Sigmoid colon (tissue), 6 donors: ENCODE measurements at regions not wholly inside any gene's neighbourhood (a gene's known extent, or its start where the extent isn't known, plus 50 kb on each side); places are given as distances from the start of the nearest gene placed in this dataset.
"Not testable (repeated sequence)": the region's sequence is repeated elsewhere in the genome, so short reads cannot be mapped to it uniquely, and the experiment has no call there.

Experiments used
- DNase-seq: peaks from one replicate; pipeline ENCODE4 v3.0.0-alpha.2; 2019
- H3K27ac ChIP-seq, 4 donors: fragments of 200-600 bp; sonication (generic); one replicate each; pipeline ENCODE4 v1.5.1; 2016 to 2019; ENCODE audit warnings: mild to moderate bottlenecking in 1 of 4
- H3K27me3 ChIP-seq, 3 donors: fragments of 200-600 bp; sonication (generic); one replicate each; pipeline ENCODE4 v1.5.1; 2019; ENCODE audit warnings: mild to moderate bottlenecking in 1 of 3
- H3K36me3 ChIP-seq, 4 donors: fragments of 200-600 bp; sonication (generic); one replicate each; pipeline ENCODE4 v1.5.1; 2016 to 2019
- H3K4me1 ChIP-seq, 4 donors: fragments of 200-600 bp; sonication (generic); one replicate each; pipeline ENCODE4 v1.5.1; 2017 to 2019
- H3K4me3 ChIP-seq, 4 donors: fragments of 200-600 bp; sonication (generic); one replicate each; pipeline ENCODE4 v1.5.1; 2017 to 2019; ENCODE audit warnings: mild to moderate bottlenecking in 2 of 4, moderate library complexity in 1 of 4
- H3K9me3 ChIP-seq, 4 donors: fragments of 200-600 bp in 3 of 4; sonication (generic) in 3 of 4; one replicate each; pipeline versions ENCODE4 v1.5.1 to v1.6.1; 2013 to 2019
- CTCF ChIP-seq, 4 experiments: fragments of 450-650 bp in 3 of 4; fragments of 200-600 bp in 1 of 4; IDR thresholded peaks; one replicate each; pipeline ENCODE4 v1.5.1; 2016 to 2019; ENCODE audit warnings: antibody characterized with exemption in 4 of 4, mild to moderate bottlenecking in 3 of 4, moderate library complexity in 2 of 4
- EP300 ChIP-seq, 4 donors: sonication (generic); formaldehyde crosslinking; IDR thresholded peaks; one replicate each; pipeline ENCODE4 v1.6.1; 2017; ENCODE audit warnings: antibody characterized with exemption in 4 of 4
- POLR2A ChIP-seq, 2 donors: fragments of 450-650 bp; IDR thresholded peaks; one replicate each; pipeline ENCODE4 v1.6.1; 2016; ENCODE audit warnings: antibody characterized with exemption in 2 of 2, mild to moderate bottlenecking in 2 of 2, moderate library complexity in 2 of 2
- POLR2AphosphoS5 ChIP-seq, 4 donors: sonication (generic); formaldehyde crosslinking; IDR thresholded peaks; one replicate each; pipeline ENCODE4 v1.6.1; 2017; ENCODE audit warnings: antibody characterized with exemption in 4 of 4
- WGBS, 2 donors: extraction: QIAGEN DNeasy Blood & Tissue Kit; methylation state at CpG; one replicate each; pipeline ENCODE4 v1.1.7; 2013; 5-methylcytosine and 5-hydroxymethylcytosine counted together
- intact Hi-C: fragments of 100-400 bp; cut with DNase I; formaldehyde crosslinking; loops from one replicate; pipeline ENCODE4 v1.15.1; 2023
- donor health status: healthy with polysubstance abuse.
- donor health status: healthy.

DNA sequence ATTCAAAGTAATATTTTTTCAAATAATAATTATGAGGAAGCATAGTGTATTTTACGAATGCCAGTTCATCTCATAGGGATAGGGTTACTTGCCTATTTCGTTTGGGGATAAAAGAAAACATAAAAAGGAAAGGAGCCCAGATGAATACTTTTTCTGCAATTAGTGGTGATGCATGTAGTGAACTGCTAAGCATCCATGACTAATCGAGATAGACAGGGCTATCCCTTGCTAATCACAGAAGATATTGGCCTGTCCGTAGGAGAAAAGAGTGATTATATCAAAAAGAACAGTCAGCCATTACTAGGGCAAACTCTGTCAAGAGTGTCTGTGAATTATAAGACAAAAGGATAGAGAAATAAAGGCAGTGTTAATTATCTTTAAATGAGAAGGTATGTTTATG lies 746.1 kb downstream of the C4orf33 start:
- Histone ChIP-seq H3K27ac (no peak overlapping the region), H3K4me1 (peaks cover 0 to 3% (median 0%) of the 10 kb centered on the region in 4 donors), H3K4me3 (no peak overlapping the region), H3K27me3 (no peaks in the 10 kb centered on the region), H3K36me3 (no peaks in the 10 kb centered on the region), H3K9me3 (no peaks in the 10 kb centered on the region)
- no peak for DNase-seq
- TF ChIP-seq POLR2AphosphoS5 (IDR thresholded peaks at IDR 0.05) (no peak), EP300 (IDR thresholded peaks at IDR 0.05) (no peak), CTCF (IDR thresholded peaks at IDR 0.05) (no peak), POLR2A (IDR thresholded peaks at IDR 0.05) (no peak)
- 67 to 82% methylated on average over 4 of the region's 4 CpGs for WGBS, 2 donors
- intact Hi-C loops = no loop called here

- no peaks in the 10 kb centered on the region for H3K36me3 ChIP-seq
- no peaks in the 10 kb centered on the region for H3K4me1 ChIP-seq
- no peak overlapping the region for H3K4me3 ChIP-seq
- no peak for DNase-seq
- no peaks in the 10 kb centered on the region for H3K27me3 ChIP-seq
- H3K27ac ChIP-seq = no peak overlapping the region
- intact Hi-C loops = no loop called here
- no peaks in the 10 kb centered on the region for H3K9me3 ChIP-seq
- WGBS, 2 donors = 57 to 74% methylated on average over 4 of the region's 4 CpGs
- no peak for TF ChIP-seq POLR2A (IDR thresholded peaks at IDR 0.05)
- TF ChIP-seq CTCF (IDR thresholded peaks at IDR 0.05) = no peak
- TF ChIP-seq EP300 (IDR thresholded peaks at IDR 0.05) = no peak
- no peak for TF ChIP-seq POLR2AphosphoS5 (IDR thresholded peaks at IDR 0.05)
These were observed 756.5 kb downstream of the C4orf33 start for GRCh38 chr4:129852434-129852833.

GRCh38 chr4:129853685-129854467 lies 757.9 kb downstream of the C4orf33 start:
- H3K27ac ChIP-seq, H3K4me1 ChIP-seq, DNase-seq, intact Hi-C loops, H3K4me3 ChIP-seq, H3K36me3 ChIP-seq, H3K9me3 ChIP-seq, H3K27me3 ChIP-seq: not testable (repeated sequence)
- WGBS, 2 donors = 89 to 91% methylated on average over 27 of the region's 27 CpGs

GRCh38 chr4:129862461-129862860 lies 766.5 kb downstream of the C4orf33 start:
- WGBS, 2 donors = 82 to 86% methylated on average over 1 of the region's 1 CpG
- Histone ChIP-seq H3K9me3 (no peaks in the 10 kb centered on the region), H3K36me3 (no peaks in the 10 kb centered on the region), H3K4me3 (no peak overlapping the region), H3K27me3 (no peaks in the 10 kb centered on the region), H3K4me1 (no peaks in the 10 kb centered on the region), H3K27ac (no peak overlapping the region)
- DNase-seq = no peak
- TF ChIP-seq POLR2A (IDR thresholded peaks at IDR 0.05) (no peak), POLR2AphosphoS5 (IDR thresholded peaks at IDR 0.05) (no peak), EP300 (IDR thresholded peaks at IDR 0.05) (no peak), CTCF (IDR thresholded peaks at IDR 0.05) (no peak)
- intact Hi-C loops = no loop called here

GRCh38 chr4:129863206-129863605 lies 767.3 kb downstream of the C4orf33 start:
- H3K36me3 ChIP-seq = no peaks in the 10 kb centered on the region
- no peaks in the 10 kb centered on the region for H3K4me1 ChIP-seq
- intact Hi-C loops = no loop called here
- H3K27ac ChIP-seq = no peak overlapping the region
- H3K27me3 ChIP-seq = no peaks in the 10 kb centered on the region
- DNase-seq = no peak
- TF ChIP-seq POLR2A (IDR thresholded peaks at IDR 0.05) (no peak), EP300 (IDR thresholded peaks at IDR 0.05) (no peak)
- no peak overlapping the region for H3K4me3 ChIP-seq
- WGBS, 2 donors = 51 to 66% methylated on average over 3 of the region's 3 CpGs
- H3K9me3 ChIP-seq = no peaks in the 10 kb centered on the region

- Histone ChIP-seq H3K9me3 (peaks cover 0 to 2% (median 0%) of the 10 kb centered on the region in 4 donors), H3K27me3 (no peaks in the 10 kb centered on the region), H3K4me3 (no peak overlapping the region), H3K27ac (no peak overlapping the region), H3K4me1 (no peaks in the 10 kb centered on the region), H3K36me3 (no peaks in the 10 kb centered on the region)
- 69 to 72% methylated on average over 3 of the region's 3 CpGs for WGBS, 2 donors
- intact Hi-C loops = no loop called here
- no peak for DNase-seq
- TF ChIP-seq EP300 (IDR thresholded peaks at IDR 0.05) (no peak), POLR2A (IDR thresholded peaks at IDR 0.05) (no peak)
These were observed 788.0 kb downstream of the C4orf33 start for GRCh38 chr4:129883996-129884395.
